DLD1 (cell line): ENCODE measurements at regions not wholly inside any gene's neighbourhood (a gene's known extent, or its start where the extent isn't known, plus 50 kb on each side); places are given as distances from the start of the nearest gene placed in this dataset.
"Not testable (repeated sequence)": the region's sequence is repeated elsewhere in the genome, so short reads cannot be mapped to it uniquely, and the experiment has no call there.

Source experiments
- in situ Hi-C: cut with HindIII; loops from 2 replicates; pipeline ENCODE4 v1.10.0; 2017; ENCODE audit warnings: low sequenced_read_pairs

GRCh38 chr14:25440382-25440781, 390.4 kb upstream of the STXBP6 start:
- in situ Hi-C loops = not testable (repeated sequence)

GRCh38 chr14:25436906-25437305, 387.0 kb upstream of the STXBP6 start:
- in situ Hi-C loops = no loop called here

GRCh38 chr14:25436288-25436875, 386.4 kb upstream of the STXBP6 start:
- in situ Hi-C loops = no loop called here

GRCh38 chr14:25431211-25432076, 381.5 kb upstream of the STXBP6 start:
- in situ Hi-C loops = no loop called here

- in situ Hi-C loops = no loop called here
Observed at GRCh38 chr14:25430808-25431207, 380.9 kb upstream of the STXBP6 start.

GRCh38 chr14:25412998-25413397, 363.1 kb upstream of the STXBP6 start:
- in situ Hi-C loops = no loop called here

- in situ Hi-C loops = no loop called here
Observed at GRCh38 chr14:25411781-25412757, 362.1 kb upstream of the STXBP6 start.

GRCh38 chr14:25406818-25407217, 356.9 kb upstream of the STXBP6 start:
- in situ Hi-C loops = no loop called here

- in situ Hi-C loops = no loop called here
Observed at GRCh38 chr14:25400607-25401206, 350.8 kb upstream of the STXBP6 start.

- in situ Hi-C loops = no loop called here
Observed at GRCh38 chr14:25396128-25396527, 346.2 kb upstream of the STXBP6 start.

GRCh38 chr14:25394791-25395391, 344.9 kb upstream of the STXBP6 start:
- in situ Hi-C loops = no loop called here

- in situ Hi-C loops = no loop called here
Observed at GRCh38 chr14:25394356-25394755, 344.4 kb upstream of the STXBP6 start.

GRCh38 chr14:25389948-25390347, 340.0 kb upstream of the STXBP6 start:
- in situ Hi-C loops = no loop called here

- in situ Hi-C loops = no loop called here
Observed at GRCh38 chr14:25381498-25381897, 331.6 kb upstream of the STXBP6 start.

- in situ Hi-C loops = no loop called here
Observed at GRCh38 chr14:25375639-25376038, 325.7 kb upstream of the STXBP6 start.

- in situ Hi-C loops = no loop called here
Observed at GRCh38 chr14:25371068-25371467, 321.1 kb upstream of the STXBP6 start.

- in situ Hi-C loops = not testable (repeated sequence)
Observed at GRCh38 chr14:25370057-25370456, 320.1 kb upstream of the STXBP6 start.

GRCh38 chr14:25358330-25358729, 308.4 kb upstream of the STXBP6 start:
- in situ Hi-C loops = no loop called here

GRCh38 chr14:25351269-25351668, 301.3 kb upstream of the STXBP6 start:
- in situ Hi-C loops = no loop called here

GRCh38 chr14:25350802-25351201, 300.9 kb upstream of the STXBP6 start:
- in situ Hi-C loops = no loop called here
